Esophagus muscularis mucosa (tissue), 4 donors: ENCODE measurements at regions not wholly inside any gene's neighbourhood (a gene's known extent, or its start where the extent isn't known, plus 50 kb on each side); places are given as distances from the start of the nearest gene placed in this dataset.

Experiments used
- DNase-seq: peaks from one replicate; pipeline ENCODE4 v3.0.0-alpha.2; 2017; ENCODE audit errors: extremely low spot score
- H3K27ac ChIP-seq, 4 donors: fragments of 200-600 bp; sonication (generic); replicated peaks in 1 of 4; 1 replicate in 3 of 4; 2 replicates in 1 of 4; pipeline ENCODE4 v1.5.1; 2016 to 2019; ENCODE audit warnings: mild to moderate bottlenecking in 1 of 4
- H3K27me3 ChIP-seq, 4 donors: fragments of 200-600 bp; sonication (generic); one replicate each; pipeline versions ENCODE4 v1.5.1 to v1.6.0; 2016 to 2019
- H3K36me3 ChIP-seq, 4 donors: fragments of 200-600 bp; sonication (generic); one replicate each; pipeline ENCODE4 v1.5.1; 2016 to 2019
- H3K4me1 ChIP-seq, 4 donors: fragments of 200-600 bp; sonication (generic); one replicate each; pipeline ENCODE4 v1.5.1; 2016 to 2019
- H3K4me3 ChIP-seq, 4 donors: fragments of 200-600 bp; sonication (generic); 1 replicate in 2 of 4; 2 replicates in 2 of 4; pipeline ENCODE4 v1.5.1; 2016 to 2019; ENCODE audit warnings: mild to moderate bottlenecking in 4 of 4, moderate library complexity in 1 of 4
- H3K9me3 ChIP-seq, 4 donors: fragments of 200-600 bp; sonication (generic); 1 replicate in 3 of 4; 2 replicates in 1 of 4; pipeline ENCODE4 v1.5.1; 2016 to 2019
- CTCF ChIP-seq, 3 experiments: fragments of 200-600 bp in 2 of 3; fragments of 450-650 bp in 1 of 3; sonication (generic) in 2 of 3; IDR thresholded peaks; one replicate each; pipeline ENCODE4 v1.5.1; 2017 to 2019; ENCODE audit warnings: antibody characterized with exemption in 3 of 3, mild to moderate bottlenecking in 2 of 3, moderate library complexity in 1 of 3
- EP300 ChIP-seq: sonication (generic); formaldehyde crosslinking; IDR thresholded peaks from one replicate; pipeline ENCODE4 v1.6.1; 2017; ENCODE audit warnings: antibody characterized with exemption
- POLR2A ChIP-seq: fragments of 450-650 bp; IDR thresholded peaks from one replicate; pipeline ENCODE4 v1.6.1; 2017; ENCODE audit warnings: antibody characterized with exemption, moderate library complexity, mild to moderate bottlenecking, low read depth
- POLR2AphosphoS5 ChIP-seq, 2 donors: sonication (generic); formaldehyde crosslinking; IDR thresholded peaks; one replicate each; pipeline ENCODE4 v1.6.1; 2017; ENCODE audit warnings: antibody characterized with exemption in 2 of 2
- WGBS: methylation state at CpG from one replicate; pipeline ENCODE4 v1.1.5; 2018; 5-methylcytosine and 5-hydroxymethylcytosine counted together
- intact Hi-C: fragments of 100-400 bp; cut with DNase I; formaldehyde crosslinking; loops from one replicate; pipeline ENCODE4 v1.15.1; 2023

- TF ChIP-seq POLR2AphosphoS5 (IDR thresholded peaks at IDR 0.05) (no peak), EP300 (no peak)
- intact Hi-C loops: no loop called here
- WGBS: 83% methylated on average over 2 of the region's 2 CpGs
Observed at GRCh38 chr2:220961143-220961860, 610.8 kb downstream of the EPHA4 start.

GRCh38 chr2:220962556-220962955 is 609.5 kb downstream of the EPHA4 start:
- Histone ChIP-seq H3K27ac (no peak overlapping the region), H3K27me3 (no peaks in the 10 kb centered on the region), H3K36me3 (no peaks in the 10 kb centered on the region), H3K4me1 (peaks cover 7 to 21% (median 13%) of the 10 kb centered on the region in 4 donors), H3K4me3 (no peak overlapping the region), H3K9me3 (no peaks in the 10 kb centered on the region)
- WGBS: 57% methylated on average over 2 of the region's 2 CpGs
- DNase-seq: no peak
- intact Hi-C loops: no loop called here
- no peak for TF ChIP-seq POLR2A

More at GRCh38 chr2:220961143-220961860, 610.8 kb downstream of the EPHA4 start:
- Histone ChIP-seq H3K4me1 (peaks cover 7 to 21% (median 13%) of the 10 kb centered on the region in 4 donors), H3K9me3 (no peaks in the 10 kb centered on the region), H3K27me3 (no peaks in the 10 kb centered on the region), H3K36me3 (no peaks in the 10 kb centered on the region), H3K27ac (no peak overlapping the region), H3K4me3 (no peak overlapping the region)
- no peak for DNase-seq

- Histone ChIP-seq H3K4me3 (no peak overlapping the region), H3K27me3 (no peaks in the 10 kb centered on the region), H3K4me1 (peaks cover 7 to 21% (median 13%) of the 10 kb centered on the region in 4 donors), H3K36me3 (no peaks in the 10 kb centered on the region), H3K9me3 (no peaks in the 10 kb centered on the region), H3K27ac (no peak overlapping the region)
- no peak for DNase-seq
- intact Hi-C loops: no loop called here
- TF ChIP-seq CTCF (IDR thresholded peaks at IDR 0.05) (no peak), POLR2A (no peak), POLR2AphosphoS5 (IDR thresholded peaks at IDR 0.05) (no peak), EP300 (no peak)
Observed at GRCh38 chr2:220963076-220963475, 609.0 kb downstream of the EPHA4 start.

GRCh38 chr2:220963930-220964329 is 608.2 kb downstream of the EPHA4 start:
- H3K9me3 ChIP-seq: no peaks in the 10 kb centered on the region
- intact Hi-C loops: no loop called here
- WGBS: 95% methylated on average over 3 of the region's 3 CpGs
- no peaks in the 10 kb centered on the region for H3K27me3 ChIP-seq
- no peak overlapping the region for H3K27ac ChIP-seq
- H3K4me3 ChIP-seq: no peak overlapping the region
- peaks cover 7 to 21% (median 10%) of the 10 kb centered on the region in 4 donors for H3K4me1 ChIP-seq
- no peak for DNase-seq
- H3K36me3 ChIP-seq: no peaks in the 10 kb centered on the region
- TF ChIP-seq CTCF (IDR thresholded peaks at IDR 0.05) (no peak), POLR2A (no peak)

GRCh38 chr2:220966636-220967035 is 605.5 kb downstream of the EPHA4 start:
- H3K9me3 ChIP-seq: no peaks in the 10 kb centered on the region
- no peaks in the 10 kb centered on the region for H3K27me3 ChIP-seq
- DNase-seq: no peak
- no peak overlapping the region for H3K27ac ChIP-seq
- H3K4me3 ChIP-seq: no peak overlapping the region
- H3K4me1 ChIP-seq: no peaks in the 10 kb centered on the region
- no peaks in the 10 kb centered on the region for H3K36me3 ChIP-seq
- no peak for TF ChIP-seq POLR2A
- TF ChIP-seq CTCF (IDR thresholded peaks at IDR 0.05): no peak
- TF ChIP-seq POLR2AphosphoS5 (IDR thresholded peaks at IDR 0.05): no peak
- TF ChIP-seq EP300: no peak
- WGBS: 61% methylated on average over 3 of the region's 3 CpGs
- intact Hi-C loops: no loop called here

- 95% methylated on average over 3 of the region's 3 CpGs for WGBS
- no peaks in the 10 kb centered on the region for H3K4me1 ChIP-seq
- TF ChIP-seq EP300 (no peak), CTCF (IDR thresholded peaks at IDR 0.05) (no peak), POLR2AphosphoS5 (IDR thresholded peaks at IDR 0.05) (no peak), POLR2A (no peak)
- no peaks in the 10 kb centered on the region for H3K36me3 ChIP-seq
- no peaks in the 10 kb centered on the region for H3K9me3 ChIP-seq
- no peaks in the 10 kb centered on the region for H3K27me3 ChIP-seq
- DNase-seq: no peak
- intact Hi-C loops: no loop called here
- H3K27ac ChIP-seq: no peak overlapping the region
- no peak overlapping the region for H3K4me3 ChIP-seq
Observed at GRCh38 chr2:220969348-220969747, 602.8 kb downstream of the EPHA4 start.
